CD4-positive, alpha-beta T cell (primary cell): ENCODE measurements at regions not wholly inside any gene's neighbourhood (a gene's known extent, or its start where the extent isn't known, plus 50 kb on each side); places are given as distances from the start of the nearest gene placed in this dataset.

ENCODE experiments used
- ATAC-seq: fragments of 200-7000 bp; cut with Tn5 transposase; one replicate; pipeline ENCODE4 v1.10.0; 2022; ENCODE audit warnings: mild to moderate bottlenecking; ENCODE audit not compliant: poor library complexity
- CTCF ChIA-PET: fragments of 350-600 bp; sonication (Branson Sonifier 250); formaldehyde crosslinking; loops from one replicate; lab custom pipeline; 2021; ENCODE audit warnings: antibody characterized with exemption, inconsistent platforms; lab: Charles Lee
- POLR2A ChIA-PET: fragments of 350-600 bp; sonication (Branson Sonifier 250); formaldehyde crosslinking; loops from one replicate; lab custom pipeline; 2021; ENCODE audit warnings: antibody characterized with exemption, inconsistent platforms; lab: Charles Lee
- DNase-seq, 14 experiments: peaks; one replicate each; pipeline ENCODE4 v3.0.0-alpha.2; 2013 to 2020; ENCODE audit warnings: mixed read lengths in 2 of 14
- H3K27ac ChIP-seq, 2 donors: one replicate each; pipeline versions ENCODE4 v1.5.1 to v1.7.0; 2013; ENCODE audit warnings: low read length in 2 of 2, low read depth in 1 of 2, mild to moderate bottlenecking in 1 of 2
- H3K27me3 ChIP-seq, 2 experiments: 1 replicate in 1 of 2; 2 replicates in 1 of 2; pipeline versions ENCODE4 v1.6.1 to v1.7.0; 2013; ENCODE audit warnings: low read length in 2 of 2, control low read depth in 1 of 2, mild to moderate bottlenecking in 1 of 2, moderate library complexity in 1 of 2; ENCODE audit not compliant: insufficient read depth in 2 of 2, control insufficient read depth in 1 of 2
- H3K36me3 ChIP-seq: one replicate; pipeline ENCODE4 v1.6.1; 2013; ENCODE audit warnings: low read length, control low read depth; ENCODE audit not compliant: insufficient read depth
- H3K4me1 ChIP-seq: one replicate; pipeline ENCODE4 v1.6.1; 2013; ENCODE audit warnings: low read length, control low read depth; ENCODE audit not compliant: insufficient read depth
- H3K4me3 ChIP-seq: one replicate; pipeline ENCODE4 v1.5.1; 2013; ENCODE audit warnings: mild to moderate bottlenecking, low read length, moderate library complexity
- H3K9me3 ChIP-seq, 2 experiments: 1 replicate in 1 of 2; 2 replicates in 1 of 2; pipeline versions ENCODE4 v1.6.1 to v1.7.0; 2013; ENCODE audit warnings: low read length in 2 of 2, mild to moderate bottlenecking in 2 of 2, control low read depth in 1 of 2, moderate library complexity in 1 of 2; ENCODE audit not compliant: control insufficient read depth in 1 of 2, insufficient read depth in 1 of 2
- H3K27ac Mint-ChIP-seq: one replicate; pipeline ENCODE4 v1.8.0; 2020; ENCODE audit warnings: mixed read lengths
- H3K27me3 Mint-ChIP-seq: one replicate; pipeline ENCODE4 v1.8.0; 2021; ENCODE audit warnings: mixed read lengths
- H3K36me3 Mint-ChIP-seq: one replicate; pipeline ENCODE4 v1.8.0; 2021; ENCODE audit warnings: low read depth, mixed read lengths
- H3K4me1 Mint-ChIP-seq: one replicate; pipeline ENCODE4 v1.8.0; 2021; ENCODE audit warnings: low read depth, mixed read lengths
- H3K4me3 Mint-ChIP-seq: one replicate; pipeline ENCODE4 v1.8.0; 2020; ENCODE audit warnings: mild to moderate bottlenecking, mixed read lengths
- H3K9me3 Mint-ChIP-seq: one replicate; pipeline ENCODE4 v1.8.0; 2020; ENCODE audit warnings: mixed read lengths
- intact Hi-C, 2 experiments: fragments of 100-400 bp; cut with DNase I in 1 of 2; cut with micrococcal nuclease in 1 of 2; formaldehyde crosslinking; loops; one replicate each; pipeline versions ENCODE4 v1.15.1 to v1.9.0; 2023 to 2025; cut with DNase I, micrococcal nuclease
- TF ChIP-seq, protein P1 (sequence below): fragments of 200-600 bp; IDR thresholded peaks from one replicate; pipeline ENCODE4 v1.8.0; 2022; ENCODE audit warnings: antibody characterized with exemption, mild to moderate bottlenecking

GRCh38 chr3:26081166-26081565 is 291.3 kb downstream of the OXSM start:
- ChIA-PET POLR2A (no interaction called here), CTCF (no interaction called here)
- intact Hi-C loops: no loop called here
- no peak overlapping the region for H3K27ac ChIP-seq
- H3K4me3 ChIP-seq: no peak overlapping the region
- Mint-ChIP-seq H3K36me3 (no peaks in the 10 kb centered on the region), H3K9me3 (no peaks in the 10 kb centered on the region), H3K4me3 (no peak overlapping the region), H3K27ac (no peak overlapping the region), H3K27me3 (no peaks in the 10 kb centered on the region), H3K4me1 (no peaks in the 10 kb centered on the region)
- H3K9me3 ChIP-seq: no peaks in the 10 kb centered on the region
- TF ChIP-seq, protein P1, sequence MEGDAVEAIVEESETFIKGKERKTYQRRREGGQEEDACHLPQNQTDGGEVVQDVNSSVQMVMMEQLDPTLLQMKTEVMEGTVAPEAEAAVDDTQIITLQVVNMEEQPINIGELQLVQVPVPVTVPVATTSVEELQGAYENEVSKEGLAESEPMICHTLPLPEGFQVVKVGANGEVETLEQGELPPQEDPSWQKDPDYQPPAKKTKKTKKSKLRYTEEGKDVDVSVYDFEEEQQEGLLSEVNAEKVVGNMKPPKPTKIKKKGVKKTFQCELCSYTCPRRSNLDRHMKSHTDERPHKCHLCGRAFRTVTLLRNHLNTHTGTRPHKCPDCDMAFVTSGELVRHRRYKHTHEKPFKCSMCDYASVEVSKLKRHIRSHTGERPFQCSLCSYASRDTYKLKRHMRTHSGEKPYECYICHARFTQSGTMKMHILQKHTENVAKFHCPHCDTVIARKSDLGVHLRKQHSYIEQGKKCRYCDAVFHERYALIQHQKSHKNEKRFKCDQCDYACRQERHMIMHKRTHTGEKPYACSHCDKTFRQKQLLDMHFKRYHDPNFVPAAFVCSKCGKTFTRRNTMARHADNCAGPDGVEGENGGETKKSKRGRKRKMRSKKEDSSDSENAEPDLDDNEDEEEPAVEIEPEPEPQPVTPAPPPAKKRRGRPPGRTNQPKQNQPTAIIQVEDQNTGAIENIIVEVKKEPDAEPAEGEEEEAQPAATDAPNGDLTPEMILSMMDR: no peak
- DNase-seq (no peak), ATAC-seq (no peak)
- H3K4me1 ChIP-seq: no peaks in the 10 kb centered on the region
- H3K27me3 ChIP-seq: no peaks in the 10 kb centered on the region
- H3K36me3 ChIP-seq: no peaks in the 10 kb centered on the region

GRCh38 chr3:26081806-26082205 is 291.9 kb downstream of the OXSM start:
- TF ChIP-seq, protein P1: no peak
- no peak overlapping the region for H3K4me3 ChIP-seq
- no peaks in the 10 kb centered on the region for H3K36me3 ChIP-seq
- no peaks in the 10 kb centered on the region for H3K4me1 ChIP-seq
- intact Hi-C loops: no loop called here
- H3K4me3 Mint-ChIP-seq: no peak overlapping the region
- H3K27me3 Mint-ChIP-seq: no peaks in the 10 kb centered on the region
- ATAC-seq (no peak), DNase-seq (no peak)
- no peak overlapping the region for H3K27ac Mint-ChIP-seq
- no peak overlapping the region for H3K27ac ChIP-seq
- H3K9me3 Mint-ChIP-seq: no peaks in the 10 kb centered on the region
- no peaks in the 10 kb centered on the region for H3K27me3 ChIP-seq
- no peaks in the 10 kb centered on the region for H3K9me3 ChIP-seq
- CTCF ChIA-PET: no interaction called here
- H3K4me1 Mint-ChIP-seq: no peaks in the 10 kb centered on the region
- no peaks in the 10 kb centered on the region for H3K36me3 Mint-ChIP-seq
- POLR2A ChIA-PET: no interaction called here

- Histone ChIP-seq H3K36me3 (no peaks in the 10 kb centered on the region), H3K4me3 (no peak overlapping the region), H3K4me1 (no peaks in the 10 kb centered on the region), H3K27me3 (no peaks in the 10 kb centered on the region), H3K27ac (no peak overlapping the region), H3K9me3 (peaks cover 8% of the 10 kb centered on the region in 2 experiments)
- DNase-seq (no peak), ATAC-seq (no peak)
- POLR2A ChIA-PET: no interaction called here
- Mint-ChIP-seq H3K4me3 (no peak overlapping the region), H3K27me3 (no peaks in the 10 kb centered on the region), H3K4me1 (no peaks in the 10 kb centered on the region), H3K36me3 (no peaks in the 10 kb centered on the region), H3K27ac (no peak overlapping the region), H3K9me3 (no peaks in the 10 kb centered on the region)
- TF ChIP-seq, protein P1: no peak
- intact Hi-C loops: no loop called here
- CTCF ChIA-PET: no interaction called here
Measured at GRCh38 chr3:26082911-26083310, 293.0 kb downstream of the OXSM start.
